ENCODE measurements at regions not wholly inside any gene's neighbourhood (a gene's known extent, or its start where the extent isn't known, plus 50 kb on each side); places are given as distances from the start of the nearest gene placed in this dataset.

DNA sequence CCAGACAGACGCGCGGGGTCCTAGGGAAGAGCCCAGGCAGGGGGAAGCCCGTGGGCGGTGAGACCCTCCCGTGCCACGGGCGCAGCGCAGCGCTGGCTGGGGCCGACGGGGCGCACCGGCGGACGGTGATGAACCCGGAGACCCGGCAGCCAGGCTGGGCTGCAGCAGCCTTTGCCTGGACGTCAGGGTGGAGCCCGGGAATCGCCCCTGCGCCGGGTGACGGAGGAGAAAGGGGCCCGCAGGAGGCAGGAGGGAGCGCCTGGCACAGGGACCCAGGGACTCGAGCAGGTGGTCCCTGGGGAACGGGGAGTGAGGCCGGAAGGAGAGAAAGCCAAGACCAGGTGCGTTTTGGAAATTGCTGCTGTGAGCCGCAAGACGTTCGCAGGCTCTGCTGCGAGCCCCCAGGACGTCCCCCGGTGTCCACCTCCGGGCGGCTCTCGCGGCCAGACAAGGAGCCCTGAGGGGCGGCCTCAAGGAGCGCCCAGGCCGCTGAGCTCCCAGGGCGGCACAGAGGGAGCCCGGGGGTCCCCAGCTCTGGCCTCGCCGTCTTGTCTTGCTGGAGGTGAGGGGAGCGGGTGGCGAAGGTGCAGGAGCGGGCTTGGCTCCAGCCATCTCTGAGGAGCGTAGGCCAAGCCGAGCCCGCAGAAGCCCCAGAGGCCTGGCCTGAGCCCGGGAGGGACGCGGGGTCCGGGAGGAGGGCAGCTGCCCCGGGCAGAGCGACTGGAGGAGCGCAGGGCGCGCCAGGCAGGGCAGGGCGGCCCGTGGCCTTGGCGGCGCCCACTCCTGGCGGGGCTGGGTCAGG, 191.2 kb upstream of the PDE10A start:
- TF ChIP-seq, protein P1, sequence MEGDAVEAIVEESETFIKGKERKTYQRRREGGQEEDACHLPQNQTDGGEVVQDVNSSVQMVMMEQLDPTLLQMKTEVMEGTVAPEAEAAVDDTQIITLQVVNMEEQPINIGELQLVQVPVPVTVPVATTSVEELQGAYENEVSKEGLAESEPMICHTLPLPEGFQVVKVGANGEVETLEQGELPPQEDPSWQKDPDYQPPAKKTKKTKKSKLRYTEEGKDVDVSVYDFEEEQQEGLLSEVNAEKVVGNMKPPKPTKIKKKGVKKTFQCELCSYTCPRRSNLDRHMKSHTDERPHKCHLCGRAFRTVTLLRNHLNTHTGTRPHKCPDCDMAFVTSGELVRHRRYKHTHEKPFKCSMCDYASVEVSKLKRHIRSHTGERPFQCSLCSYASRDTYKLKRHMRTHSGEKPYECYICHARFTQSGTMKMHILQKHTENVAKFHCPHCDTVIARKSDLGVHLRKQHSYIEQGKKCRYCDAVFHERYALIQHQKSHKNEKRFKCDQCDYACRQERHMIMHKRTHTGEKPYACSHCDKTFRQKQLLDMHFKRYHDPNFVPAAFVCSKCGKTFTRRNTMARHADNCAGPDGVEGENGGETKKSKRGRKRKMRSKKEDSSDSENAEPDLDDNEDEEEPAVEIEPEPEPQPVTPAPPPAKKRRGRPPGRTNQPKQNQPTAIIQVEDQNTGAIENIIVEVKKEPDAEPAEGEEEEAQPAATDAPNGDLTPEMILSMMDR (IDR thresholded peaks at IDR 0.05), result no peak
- no peak for TF ChIP-seq POLR2AphosphoS5 (IDR thresholded peaks at IDR 0.05; ENCODE audit: low read depth, low read length)
- no peak for TF ChIP-seq REST (IDR thresholded peaks at IDR 0.05; ENCODE audit: insufficient read depth in 1 of 2, low read depth in 2 of 2, low read length in 1 of 2)
- TF ChIP-seq SIN3A (IDR thresholded peaks at IDR 0.05; ENCODE audit: borderline replicate concordance, insufficient read depth, low read depth, low read length), result no peak

All from Panc1 (cell line).